HS-27A (cell line): ENCODE measurements at regions not wholly inside any gene's neighbourhood (a gene's known extent, or its start where the extent isn't known, plus 50 kb on each side); places are given as distances from the start of the nearest gene placed in this dataset.
"Not testable (repeated sequence)": the region's sequence is repeated elsewhere in the genome, so short reads cannot be mapped to it uniquely, and the experiment has no call there.

ENCODE experiments used
- DNase-seq: peaks from one replicate; pipeline ENCODE4 v3.0.0-alpha.2; 2012; ENCODE audit warnings: low read depth, missing footprints

DNA sequence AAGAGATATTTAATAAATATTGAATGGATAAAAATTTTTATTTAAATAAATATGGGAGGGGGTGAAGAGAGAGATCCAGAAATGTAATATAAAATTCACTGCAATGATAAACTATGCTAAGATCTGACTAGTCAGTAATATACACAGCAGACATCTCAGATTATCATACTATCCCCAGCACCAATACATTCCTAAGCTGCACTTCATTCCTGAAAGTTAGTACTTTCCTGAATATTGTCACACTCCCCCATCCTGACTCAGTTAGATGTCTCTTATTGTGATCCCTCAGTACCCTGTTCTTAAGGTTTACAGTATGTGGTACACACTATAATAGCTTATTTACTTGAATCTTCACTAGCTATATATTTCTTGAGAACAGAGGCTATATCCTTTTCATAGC lies 88.3 kb upstream of the KCNQ5 start:
- DNase-seq, result no peak

DNA sequence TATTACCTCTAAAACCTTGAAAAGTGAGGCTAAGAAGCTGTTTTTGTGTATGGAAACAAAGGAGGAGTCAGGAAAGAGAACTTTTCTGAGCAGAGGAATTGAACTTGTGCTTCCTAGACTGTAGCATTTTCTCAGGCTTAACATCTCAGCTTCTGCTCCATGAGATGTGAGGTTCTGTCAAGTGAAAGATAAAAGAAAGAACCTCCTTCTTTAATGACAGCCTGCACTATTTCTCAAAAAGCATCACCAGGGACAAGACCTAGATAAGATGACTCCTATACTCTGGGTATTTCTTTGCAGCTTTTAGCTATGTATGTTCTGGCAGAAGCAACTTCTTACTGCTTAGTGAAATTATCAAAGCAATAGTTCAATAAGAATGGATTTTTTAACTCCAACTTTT lies 87.6 kb upstream of the KCNQ5 start:
- no peak for DNase-seq

DNA sequence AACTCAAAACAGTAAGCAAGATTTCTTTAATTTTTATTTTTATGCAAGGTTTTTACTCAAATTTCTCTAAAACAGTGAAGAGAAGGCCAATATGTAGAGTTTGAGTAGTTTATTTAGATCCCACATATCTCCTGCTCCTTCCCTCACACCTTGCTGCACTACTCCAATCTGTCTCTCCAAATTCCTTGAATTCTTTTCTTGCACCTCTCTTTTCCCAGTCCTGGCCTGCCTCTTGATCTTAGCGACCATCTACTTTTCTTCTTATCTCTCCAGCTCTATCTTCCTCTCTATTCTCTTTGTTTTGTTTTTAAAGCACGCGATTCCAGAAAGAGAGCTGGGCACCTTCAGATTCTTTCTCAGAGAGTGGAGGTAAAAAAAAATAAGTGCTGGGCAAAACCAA lies 86.7 kb upstream of the KCNQ5 start:
- no peak for DNase-seq

DNA sequence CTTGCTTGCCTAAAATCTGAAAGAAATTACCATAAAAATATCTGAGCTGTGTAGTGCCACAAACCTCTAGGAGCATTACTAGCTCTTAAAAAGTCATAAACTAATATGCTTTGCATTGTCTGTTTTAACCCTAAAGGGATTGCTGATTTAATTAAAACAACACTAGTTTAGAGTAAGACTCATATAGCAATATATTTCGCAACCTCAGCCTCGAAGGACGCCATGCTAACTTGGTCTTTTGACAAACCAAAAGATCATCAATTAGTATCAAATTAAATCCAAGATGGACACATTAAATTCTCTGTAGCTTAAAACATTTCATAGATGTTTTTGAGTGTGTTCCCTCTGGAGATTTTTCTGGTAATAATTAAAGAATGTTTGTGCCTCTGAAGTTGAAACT lies 74.8 kb upstream of the KCNQ5 start:
- no peak for DNase-seq

DNA sequence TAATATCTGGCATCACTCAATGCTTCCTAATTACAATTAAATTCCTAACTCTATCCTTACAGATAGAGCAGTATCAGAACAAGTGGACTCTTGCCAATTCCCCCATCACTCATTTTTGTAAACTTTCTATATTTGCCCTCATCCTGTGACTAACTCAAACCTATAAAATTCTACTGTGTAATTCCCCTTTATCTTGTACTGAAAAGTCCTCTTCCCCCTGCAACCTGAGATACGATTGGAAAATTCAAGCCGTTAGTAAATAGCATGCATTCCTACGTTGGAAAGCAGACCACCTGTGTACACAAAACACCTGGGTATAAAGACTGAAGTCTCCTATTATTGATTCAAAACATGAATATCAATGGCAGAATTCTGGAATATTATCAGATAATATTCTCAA lies 70.4 kb upstream of the KCNQ5 start:
- no peak for DNase-seq

DNA sequence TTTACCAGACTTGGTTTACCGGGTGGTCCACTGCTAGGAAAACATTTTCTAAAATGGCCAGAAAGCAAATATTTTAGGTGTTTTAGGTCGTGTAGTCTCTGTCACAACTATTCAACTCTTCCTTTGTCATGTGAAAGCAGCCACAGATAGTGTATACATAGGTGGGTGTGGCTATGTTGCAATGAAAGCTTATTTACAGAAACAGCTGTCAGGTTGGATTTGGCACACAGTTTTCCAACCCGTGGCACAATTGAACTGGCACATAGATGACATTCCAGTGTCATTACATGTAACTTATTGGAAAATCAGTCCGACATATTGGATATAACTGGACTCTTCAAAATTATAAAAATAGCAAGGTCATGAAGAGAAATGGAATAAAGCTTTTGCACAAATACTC lies 68.9 kb upstream of the KCNQ5 start:
- DNase-seq, result peak; percentile 48

DNA sequence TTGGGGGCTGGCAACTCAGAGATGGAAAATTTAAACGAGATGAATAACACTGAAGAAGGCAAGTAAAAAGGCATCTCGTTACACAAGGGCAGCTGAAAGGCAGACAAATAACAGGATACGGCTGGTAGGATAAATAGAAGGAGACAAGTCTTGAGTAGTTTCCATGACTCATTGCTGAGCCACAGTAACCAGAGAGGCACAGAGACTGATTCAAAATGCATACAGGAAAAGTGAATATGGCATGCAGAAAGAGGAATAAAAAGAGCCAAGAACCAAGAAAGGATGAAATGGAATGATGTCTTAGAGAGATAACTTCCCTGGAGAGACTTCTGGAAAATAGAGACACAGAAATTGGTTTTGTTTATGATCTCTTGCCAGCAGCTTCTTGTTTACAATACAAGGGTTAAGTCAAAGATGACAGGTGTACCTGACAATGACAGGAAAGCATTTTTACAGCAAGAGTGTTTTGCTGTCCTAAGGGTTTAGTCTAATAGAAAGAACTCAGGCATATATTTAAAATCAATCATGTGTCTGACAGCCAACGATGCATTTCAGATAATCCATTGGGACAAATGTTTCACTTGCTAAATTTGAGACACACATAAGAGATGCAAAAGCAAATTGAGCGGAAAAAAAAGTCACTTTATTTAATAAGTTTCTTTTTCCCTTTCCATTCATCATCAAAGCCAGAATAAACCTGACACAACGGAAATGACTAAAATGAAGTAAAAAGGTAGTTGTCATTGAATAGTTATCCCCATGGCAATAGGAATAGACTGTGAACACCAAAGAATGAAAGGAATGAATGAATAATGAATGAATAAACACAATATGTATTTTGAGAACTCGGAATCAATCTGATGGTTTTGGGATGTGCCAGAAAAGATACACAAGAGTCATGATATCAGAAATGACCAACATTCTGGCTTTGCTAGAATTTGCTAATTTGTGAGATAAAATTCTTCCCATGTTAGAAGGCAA lies 68.0 kb upstream of the KCNQ5 start:
- peak; percentile 64 for DNase-seq

DNA sequence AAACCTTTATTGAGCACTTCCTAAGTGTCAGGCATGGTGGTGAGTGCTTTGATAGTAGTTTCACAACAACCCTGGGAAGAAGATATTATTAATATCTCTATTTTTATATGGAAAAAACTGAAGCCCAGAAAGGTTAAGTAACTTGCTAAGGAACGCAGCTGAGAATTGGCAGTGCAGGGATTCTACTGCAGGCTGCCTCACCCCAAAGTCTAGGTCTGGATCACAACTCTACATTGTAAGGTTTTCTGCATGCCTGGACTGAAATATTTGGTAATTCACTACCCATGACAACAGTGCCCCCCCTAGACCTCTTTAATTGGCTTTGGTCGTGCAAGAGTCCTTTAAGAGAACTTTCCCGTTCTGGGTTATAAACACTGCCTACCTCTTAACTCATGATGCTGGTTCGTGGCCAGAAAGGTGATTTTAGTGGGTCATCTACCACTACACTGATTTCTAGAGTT lies 67.1 kb upstream of the KCNQ5 start:
- DNase-seq, result peak; percentile 35

DNA sequence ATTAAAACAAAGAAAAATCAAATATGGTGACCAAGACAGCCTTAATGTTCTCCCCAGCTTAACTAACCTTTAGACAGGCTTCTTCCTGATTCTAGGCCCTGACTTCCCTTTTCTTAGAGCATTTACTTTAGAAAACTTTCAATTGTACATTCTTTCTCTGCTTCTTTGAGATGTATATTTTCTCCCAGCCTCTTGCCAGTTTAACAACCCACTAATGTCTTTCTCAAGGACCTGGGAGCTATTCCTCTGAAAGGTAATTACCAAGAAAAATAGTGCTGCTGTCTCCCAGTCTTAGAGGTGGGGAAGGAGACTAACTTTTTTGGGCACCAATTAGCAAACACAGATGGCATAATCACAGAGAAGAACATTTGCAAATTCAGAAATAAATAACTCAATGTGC lies 62.8 kb upstream of the KCNQ5 start:
- DNase-seq, result no peak

DNA sequence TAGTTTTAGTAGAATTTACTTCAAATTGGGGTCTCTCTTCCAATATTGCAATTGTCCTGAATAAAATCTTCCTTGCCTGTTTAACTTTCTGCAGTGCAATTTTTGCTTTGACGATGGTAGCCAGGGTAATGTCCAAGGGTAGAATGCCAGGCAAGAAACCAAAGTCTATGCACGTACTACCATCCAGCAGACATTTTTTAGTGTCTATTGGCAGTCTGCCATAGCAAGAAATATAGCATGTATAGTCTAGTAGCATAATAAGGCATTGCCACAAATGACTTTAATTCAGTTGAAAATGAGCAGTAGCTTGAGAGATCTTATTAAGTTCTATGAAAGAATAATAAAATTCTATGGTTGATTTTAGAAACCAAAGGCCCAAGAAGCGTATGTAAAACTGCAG lies 62.3 kb upstream of the KCNQ5 start:
- DNase-seq, result no peak

DNA sequence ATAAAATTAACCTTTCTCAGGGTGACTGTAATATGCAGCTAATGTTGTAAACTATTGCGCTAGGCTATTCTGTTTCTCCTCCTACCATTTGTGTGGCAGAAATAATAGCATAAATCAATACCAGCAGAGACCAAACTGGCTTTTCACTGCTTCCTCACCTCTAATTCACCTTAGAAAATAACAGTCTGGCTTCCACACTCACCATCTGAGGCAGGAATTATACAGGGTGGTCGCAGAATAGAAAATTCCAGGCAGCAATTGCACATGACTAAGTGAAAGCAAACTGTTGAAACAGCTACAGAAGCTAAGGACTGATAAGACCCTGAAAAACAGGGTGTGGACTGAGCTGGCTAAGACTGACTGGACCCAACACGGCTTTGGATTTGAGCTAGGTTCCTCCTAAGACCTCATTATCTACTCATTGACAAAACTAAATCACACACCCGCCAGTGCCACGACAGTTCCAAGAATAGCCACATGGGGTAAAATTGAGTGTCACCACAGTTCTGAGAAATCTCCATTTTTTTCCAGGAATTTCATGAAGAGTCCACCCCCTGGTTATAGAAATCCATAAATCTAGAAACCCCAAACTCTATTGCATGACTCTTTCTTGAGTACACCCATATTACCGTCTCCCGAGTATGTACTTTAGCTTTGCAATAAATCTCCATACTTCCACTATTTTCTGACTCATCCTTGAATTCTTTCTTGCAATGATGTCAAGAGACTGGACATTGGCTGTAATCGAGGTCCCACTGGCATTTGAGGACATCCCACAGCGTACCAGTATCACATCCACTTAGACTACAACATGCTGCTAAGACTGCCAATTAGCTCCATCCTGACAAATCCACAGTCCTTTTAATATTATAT lies 60.9 kb upstream of the KCNQ5 start:
- DNase-seq, result no peak

DNA sequence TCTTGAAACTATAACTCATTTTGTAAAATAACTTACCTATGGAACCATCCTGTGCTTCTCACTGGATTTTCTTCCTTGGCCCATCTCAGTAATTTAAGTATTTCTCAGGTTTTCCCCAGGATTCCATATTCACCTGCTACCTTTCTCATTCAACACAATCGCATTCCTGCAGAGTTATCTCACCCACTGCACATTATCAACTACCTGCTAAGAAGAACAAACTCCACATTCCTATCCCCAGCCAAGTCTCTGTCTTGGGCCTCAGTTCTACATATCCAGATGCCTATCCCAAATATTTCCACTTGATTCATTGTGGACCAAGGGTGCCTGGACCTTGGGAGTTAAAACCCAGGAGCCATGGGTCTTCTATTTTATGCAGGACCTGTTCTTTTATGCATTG lies 60.2 kb upstream of the KCNQ5 start:
- no peak for DNase-seq

DNA sequence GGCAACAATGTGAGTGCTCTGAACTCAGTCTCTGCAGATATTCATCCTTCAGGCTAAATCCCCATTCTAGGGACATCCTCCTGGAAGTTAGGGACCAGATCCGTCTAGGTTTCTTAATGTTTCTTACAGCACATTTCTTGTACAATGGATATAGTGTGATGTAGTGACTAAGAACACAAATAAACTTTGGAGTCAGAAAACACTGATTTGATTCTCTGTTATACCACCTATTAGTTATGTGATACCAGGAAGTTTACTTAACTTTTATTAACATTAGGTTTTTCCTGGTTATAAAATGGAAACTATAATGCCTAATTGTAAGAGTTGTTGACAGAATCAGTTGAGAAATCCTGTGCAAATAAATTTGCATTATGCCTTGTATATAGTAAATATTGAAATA lies 57.6 kb upstream of the KCNQ5 start:
- no peak for DNase-seq

DNA sequence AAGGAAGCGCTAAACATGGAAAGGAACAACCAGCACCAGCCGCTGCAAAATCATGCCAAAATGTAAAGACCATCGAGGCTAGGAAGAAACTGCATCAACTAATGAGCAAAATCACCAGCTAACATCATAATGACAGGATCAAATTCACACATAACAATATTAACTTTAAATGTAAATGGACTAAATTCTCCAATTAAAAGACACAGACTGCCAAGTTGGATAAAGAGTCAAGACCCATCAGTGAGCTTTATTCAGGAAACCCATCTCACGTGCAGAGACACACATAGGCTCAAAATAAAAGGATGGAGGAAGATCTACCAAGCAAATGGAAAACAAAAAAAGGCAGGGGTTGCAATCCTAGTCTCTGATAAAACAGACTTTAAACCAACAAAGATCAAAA lies 49.9 kb upstream of the KCNQ5 start:
- not testable (repeated sequence) for DNase-seq
